Chondrocyte (in vitro differentiated cells): ENCODE measurements at regions not wholly inside any gene's neighbourhood (a gene's known extent, or its start where the extent isn't known, plus 50 kb on each side); places are given as distances from the start of the nearest gene placed in this dataset.

Experiments
- DNase-seq: peaks from one replicate; pipeline ENCODE4 v3.0.0; 2021; ENCODE audit warnings: mixed read lengths, low spot score
- H3K27ac Mint-ChIP-seq: one replicate; pipeline ENCODE4 v1.8.0; 2021; ENCODE audit warnings: mild to moderate bottlenecking, moderate library complexity, mixed read lengths; ENCODE audit not compliant: unreplicated experiment
- H3K27me3 Mint-ChIP-seq: 2 replicates; pipeline ENCODE4 v1.8.0; 2021; ENCODE audit warnings: low read depth, mixed read lengths
- H3K36me3 Mint-ChIP-seq: 2 replicates; pipeline ENCODE4 v1.8.0; 2021; ENCODE audit warnings: low read depth, mixed read lengths
- H3K4me1 Mint-ChIP-seq: 2 replicates; pipeline ENCODE4 v1.8.0; 2021; ENCODE audit warnings: low read depth, mild to moderate bottlenecking, mixed read lengths
- H3K4me3 Mint-ChIP-seq: one replicate; pipeline ENCODE4 v1.8.0; 2021; ENCODE audit warnings: mild to moderate bottlenecking, moderate library complexity, mixed read lengths; ENCODE audit not compliant: unreplicated experiment
- H3K9me3 Mint-ChIP-seq: 2 replicates; pipeline ENCODE4 v1.8.0; 2021; ENCODE audit warnings: low read depth, mixed read lengths
- CTCF ChIP-seq: fragments of 200-600 bp; sonication (generic); IDR thresholded peaks from 2 replicates; pipeline ENCODE4 v1.5.0; 2021; ENCODE audit warnings: antibody characterized with exemption, mild to moderate bottlenecking, moderate library complexity

GRCh38 chr3:98651780-98652077 is 58.3 kb upstream of the CPOX start:
- Mint-ChIP-seq H3K36me3 (peaks cover 3% of the 10 kb centered on the region), H3K4me1 (no peaks in the 10 kb centered on the region), H3K27ac (no peak overlapping the region), H3K9me3 (no peaks in the 10 kb centered on the region), H3K4me3 (no peak overlapping the region), H3K27me3 (peaks cover 35% of the 10 kb centered on the region)
- no peak for TF ChIP-seq CTCF
- DNase-seq = no peak

DNA sequence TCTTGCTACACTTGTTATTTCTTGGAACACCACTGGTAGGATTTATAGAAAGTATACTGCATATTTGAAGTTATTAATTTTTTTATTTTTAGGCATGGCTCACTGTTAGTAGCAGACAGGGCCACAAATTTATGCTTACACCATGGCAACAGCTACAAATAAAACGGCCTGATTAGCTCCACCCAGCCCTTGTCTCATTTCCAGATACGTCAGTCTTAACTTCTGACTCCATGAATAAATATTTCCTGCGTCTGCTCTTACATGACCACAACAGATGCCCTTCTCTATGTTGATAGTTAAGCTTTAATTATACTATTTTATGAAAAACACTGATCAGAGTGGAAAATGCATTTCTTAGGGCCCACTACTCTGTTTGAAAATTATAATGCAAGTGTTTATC is 62.3 kb upstream of the CPOX start:
- H3K36me3 Mint-ChIP-seq = peaks cover 5% of the 10 kb centered on the region
- H3K4me3 Mint-ChIP-seq = no peak overlapping the region
- no peaks in the 10 kb centered on the region for H3K4me1 Mint-ChIP-seq
- no peak overlapping the region for H3K27ac Mint-ChIP-seq
- peaks cover 52% of the 10 kb centered on the region for H3K27me3 Mint-ChIP-seq
- H3K9me3 Mint-ChIP-seq = peaks cover 4% of the 10 kb centered on the region
- TF ChIP-seq CTCF = no peak
- DNase-seq = no peak

DNA sequence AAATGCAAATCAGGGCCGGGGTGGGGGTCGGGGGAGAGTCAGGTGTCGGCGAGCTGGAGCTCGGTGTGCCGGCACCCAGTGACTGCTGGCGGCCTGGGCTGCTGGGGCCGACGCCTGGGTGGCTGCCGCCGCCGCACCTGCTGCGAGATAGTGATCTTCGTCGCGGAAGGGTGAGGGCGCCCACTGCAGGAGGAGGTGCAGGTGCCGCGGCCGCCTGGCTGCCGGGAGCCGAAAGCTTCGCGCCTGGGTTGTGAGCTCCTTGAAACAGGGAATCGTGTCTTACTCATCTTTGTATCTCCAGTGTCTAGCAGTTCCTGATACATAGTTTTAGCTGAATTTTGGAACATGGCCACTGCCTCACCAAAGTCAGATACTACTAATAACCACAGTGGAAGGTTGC is 64.0 kb upstream of the CPOX start:
- Mint-ChIP-seq H3K9me3 (peaks cover 4% of the 10 kb centered on the region), H3K4me3 (no peak overlapping the region), H3K27ac (no peak overlapping the region), H3K36me3 (peaks cover 2% of the 10 kb centered on the region), H3K27me3 (peaks cover 50% of the 10 kb centered on the region), H3K4me1 (no peaks in the 10 kb centered on the region)
- no peak for DNase-seq
- peak; percentile 37 for TF ChIP-seq CTCF

- TF ChIP-seq CTCF = no peak
- Mint-ChIP-seq H3K4me1 (no peaks in the 10 kb centered on the region), H3K9me3 (peaks cover 4% of the 10 kb centered on the region)
Measured at GRCh38 chr3:98662699-98663098, 69.3 kb upstream of the CPOX start.

DNA sequence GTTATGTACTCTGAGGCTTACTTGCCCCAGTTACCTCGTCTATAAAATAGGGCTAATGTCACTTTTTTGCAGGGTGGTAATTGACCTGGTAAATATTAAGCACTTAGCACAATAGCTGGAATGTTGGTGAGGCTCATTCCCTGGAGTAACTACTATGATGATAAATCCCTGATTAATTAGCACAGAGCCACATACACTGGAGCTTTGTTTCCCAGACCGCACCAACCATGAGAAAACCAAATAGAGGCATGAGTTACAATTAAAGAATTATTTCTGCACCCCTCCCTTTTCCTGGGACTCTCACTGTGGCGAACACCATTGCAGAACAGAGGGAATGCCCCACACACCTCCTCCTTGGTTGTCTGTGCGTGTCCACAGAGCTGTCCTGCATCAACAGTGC is 76.6 kb upstream of the CPOX start:
- no peak overlapping the region for H3K4me3 Mint-ChIP-seq
- H3K4me1 Mint-ChIP-seq = no peaks in the 10 kb centered on the region
- DNase-seq = no peak
- H3K27ac Mint-ChIP-seq = no peak overlapping the region
- H3K36me3 Mint-ChIP-seq = peaks cover 2% of the 10 kb centered on the region
- H3K27me3 Mint-ChIP-seq = peaks cover 38% of the 10 kb centered on the region
- H3K9me3 Mint-ChIP-seq = no peaks in the 10 kb centered on the region
- TF ChIP-seq CTCF = no peak

More at GRCh38 chr3:98662699-98663098, 69.3 kb upstream of the CPOX start:
- DNase-seq = no peak
- Mint-ChIP-seq H3K4me3 (no peak overlapping the region), H3K27me3 (peaks cover 65% of the 10 kb centered on the region), H3K36me3 (peaks cover 4% of the 10 kb centered on the region), H3K27ac (no peak overlapping the region)
